ENCODE measurements at regions not wholly inside any gene's neighbourhood (a gene's known extent, or its start where the extent isn't known, plus 50 kb on each side); places are given as distances from the start of the nearest gene placed in this dataset.

DNA sequence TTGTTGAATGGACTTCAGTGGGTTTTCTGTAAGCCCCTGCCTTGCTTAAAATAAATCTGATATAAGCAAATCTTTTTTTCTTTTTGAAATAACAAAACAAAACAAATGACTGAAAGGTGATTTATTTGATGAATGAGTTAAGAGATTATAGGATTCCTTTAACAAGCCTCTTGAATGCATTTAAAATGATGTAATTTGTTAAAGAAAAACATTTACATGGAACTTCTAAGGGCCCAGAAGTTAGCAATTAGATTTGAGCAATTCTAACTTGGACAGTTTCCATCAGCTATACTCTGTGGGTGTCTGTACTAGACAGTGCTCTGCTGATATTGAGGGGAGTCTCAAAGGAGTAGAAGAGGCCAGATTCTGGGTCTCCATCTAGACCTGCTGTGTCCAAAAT is 143.5 kb upstream of the RAG2 start:
- TF ChIP-seq, protein P1, sequence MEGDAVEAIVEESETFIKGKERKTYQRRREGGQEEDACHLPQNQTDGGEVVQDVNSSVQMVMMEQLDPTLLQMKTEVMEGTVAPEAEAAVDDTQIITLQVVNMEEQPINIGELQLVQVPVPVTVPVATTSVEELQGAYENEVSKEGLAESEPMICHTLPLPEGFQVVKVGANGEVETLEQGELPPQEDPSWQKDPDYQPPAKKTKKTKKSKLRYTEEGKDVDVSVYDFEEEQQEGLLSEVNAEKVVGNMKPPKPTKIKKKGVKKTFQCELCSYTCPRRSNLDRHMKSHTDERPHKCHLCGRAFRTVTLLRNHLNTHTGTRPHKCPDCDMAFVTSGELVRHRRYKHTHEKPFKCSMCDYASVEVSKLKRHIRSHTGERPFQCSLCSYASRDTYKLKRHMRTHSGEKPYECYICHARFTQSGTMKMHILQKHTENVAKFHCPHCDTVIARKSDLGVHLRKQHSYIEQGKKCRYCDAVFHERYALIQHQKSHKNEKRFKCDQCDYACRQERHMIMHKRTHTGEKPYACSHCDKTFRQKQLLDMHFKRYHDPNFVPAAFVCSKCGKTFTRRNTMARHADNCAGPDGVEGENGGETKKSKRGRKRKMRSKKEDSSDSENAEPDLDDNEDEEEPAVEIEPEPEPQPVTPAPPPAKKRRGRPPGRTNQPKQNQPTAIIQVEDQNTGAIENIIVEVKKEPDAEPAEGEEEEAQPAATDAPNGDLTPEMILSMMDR (IDR thresholded peaks at IDR 0.05) = no peak
- TF ChIP-seq, protein P2, sequence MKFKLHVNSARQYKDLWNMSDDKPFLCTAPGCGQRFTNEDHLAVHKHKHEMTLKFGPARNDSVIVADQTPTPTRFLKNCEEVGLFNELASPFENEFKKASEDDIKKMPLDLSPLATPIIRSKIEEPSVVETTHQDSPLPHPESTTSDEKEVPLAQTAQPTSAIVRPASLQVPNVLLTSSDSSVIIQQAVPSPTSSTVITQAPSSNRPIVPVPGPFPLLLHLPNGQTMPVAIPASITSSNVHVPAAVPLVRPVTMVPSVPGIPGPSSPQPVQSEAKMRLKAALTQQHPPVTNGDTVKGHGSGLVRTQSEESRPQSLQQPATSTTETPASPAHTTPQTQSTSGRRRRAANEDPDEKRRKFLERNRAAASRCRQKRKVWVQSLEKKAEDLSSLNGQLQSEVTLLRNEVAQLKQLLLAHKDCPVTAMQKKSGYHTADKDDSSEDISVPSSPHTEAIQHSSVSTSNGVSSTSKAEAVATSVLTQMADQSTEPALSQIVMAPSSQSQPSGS (CRISPR knock-in tag; IDR thresholded peaks at IDR 0.05; ENCODE audit: borderline replicate concordance, low read depth) = no peak
- TF ChIP-seq, protein P3, sequence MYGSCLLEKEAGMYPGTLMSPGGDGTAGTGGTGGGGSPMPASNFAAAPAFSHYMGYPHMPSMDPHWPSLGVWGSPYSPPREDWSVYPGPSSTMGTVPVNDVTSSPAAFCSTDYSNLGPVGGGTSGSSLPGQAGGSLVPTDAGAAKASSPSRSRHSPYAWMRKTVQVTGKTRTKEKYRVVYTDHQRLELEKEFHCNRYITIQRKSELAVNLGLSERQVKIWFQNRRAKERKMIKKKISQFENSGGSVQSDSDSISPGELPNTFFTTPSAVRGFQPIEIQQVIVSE (CRISPR knock-in tag; IDR thresholded peaks at IDR 0.05; ENCODE audit: borderline replicate concordance) = no peak
- no peak for TF ChIP-seq ZNF317 (CRISPR knock-in tag; IDR thresholded peaks at IDR 0.05; ENCODE audit: borderline replicate concordance, low read depth)
- TF ChIP-seq, protein P4, sequence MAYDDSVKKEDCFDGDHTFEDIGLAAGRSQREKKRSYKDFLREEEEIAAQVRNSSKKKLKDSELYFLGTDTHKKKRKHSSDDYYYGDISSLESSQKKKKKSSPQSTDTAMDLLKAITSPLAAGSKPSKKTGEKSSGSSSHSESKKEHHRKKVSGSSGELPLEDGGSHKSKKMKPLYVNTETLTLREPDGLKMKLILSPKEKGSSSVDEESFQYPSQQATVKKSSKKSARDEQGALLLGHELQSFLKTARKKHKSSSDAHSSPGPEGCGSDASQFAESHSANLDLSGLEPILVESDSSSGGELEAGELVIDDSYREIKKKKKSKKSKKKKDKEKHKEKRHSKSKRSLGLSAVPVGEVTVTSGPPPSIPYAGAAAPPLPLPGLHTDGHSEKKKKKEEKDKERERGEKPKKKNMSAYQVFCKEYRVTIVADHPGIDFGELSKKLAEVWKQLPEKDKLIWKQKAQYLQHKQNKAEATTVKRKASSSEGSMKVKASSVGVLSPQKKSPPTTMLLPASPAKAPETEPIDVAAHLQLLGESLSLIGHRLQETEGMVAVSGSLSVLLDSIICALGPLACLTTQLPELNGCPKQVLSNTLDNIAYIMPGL (CRISPR knock-in tag; IDR thresholded peaks at IDR 0.05) = no peak
- no peak for TF ChIP-seq NR1H2 (CRISPR knock-in tag; IDR thresholded peaks at IDR 0.05)
- TF ChIP-seq RELA (CRISPR knock-in tag; IDR thresholded peaks at IDR 0.05; ENCODE audit: borderline replicate concordance) = no peak
- TF ChIP-seq, protein P5, sequence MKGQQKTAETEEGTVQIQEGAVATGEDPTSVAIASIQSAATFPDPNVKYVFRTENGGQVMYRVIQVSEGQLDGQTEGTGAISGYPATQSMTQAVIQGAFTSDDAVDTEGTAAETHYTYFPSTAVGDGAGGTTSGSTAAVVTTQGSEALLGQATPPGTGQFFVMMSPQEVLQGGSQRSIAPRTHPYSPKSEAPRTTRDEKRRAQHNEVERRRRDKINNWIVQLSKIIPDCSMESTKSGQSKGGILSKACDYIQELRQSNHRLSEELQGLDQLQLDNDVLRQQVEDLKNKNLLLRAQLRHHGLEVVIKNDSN (CRISPR knock-in tag; IDR thresholded peaks at IDR 0.05) = no peak
- no peak for TF ChIP-seq MYBL2 (CRISPR knock-in tag; IDR thresholded peaks at IDR 0.05)
- no peak for TF ChIP-seq ZNF396 (CRISPR knock-in tag; IDR thresholded peaks at IDR 0.05; ENCODE audit: borderline replicate concordance)
- TF ChIP-seq, protein P6, sequence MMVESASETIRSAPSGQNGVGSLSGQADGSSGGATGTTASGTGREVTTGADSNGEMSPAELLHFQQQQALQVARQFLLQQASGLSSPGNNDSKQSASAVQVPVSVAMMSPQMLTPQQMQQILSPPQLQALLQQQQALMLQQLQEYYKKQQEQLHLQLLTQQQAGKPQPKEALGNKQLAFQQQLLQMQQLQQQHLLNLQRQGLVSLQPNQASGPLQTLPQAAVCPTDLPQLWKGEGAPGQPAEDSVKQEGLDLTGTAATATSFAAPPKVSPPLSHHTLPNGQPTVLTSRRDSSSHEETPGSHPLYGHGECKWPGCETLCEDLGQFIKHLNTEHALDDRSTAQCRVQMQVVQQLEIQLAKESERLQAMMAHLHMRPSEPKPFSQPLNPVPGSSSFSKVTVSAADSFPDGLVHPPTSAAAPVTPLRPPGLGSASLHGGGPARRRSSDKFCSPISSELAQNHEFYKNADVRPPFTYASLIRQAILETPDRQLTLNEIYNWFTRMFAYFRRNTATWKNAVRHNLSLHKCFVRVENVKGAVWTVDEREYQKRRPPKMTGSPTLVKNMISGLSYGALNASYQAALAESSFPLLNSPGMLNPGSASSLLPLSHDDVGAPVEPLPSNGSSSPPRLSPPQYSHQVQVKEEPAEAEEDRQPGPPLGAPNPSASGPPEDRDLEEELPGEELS (CRISPR knock-in tag; IDR thresholded peaks at IDR 0.05) = no peak

Measured in WTC11 (cell line).